ENCODE measurements at regions not wholly inside any gene's neighbourhood (a gene's known extent, or its start where the extent isn't known, plus 50 kb on each side); places are given as distances from the start of the nearest gene placed in this dataset.

GRCh38 chr6:153580776-153581175 is 449.7 kb upstream of the RGS17 start:
- no peaks in the 10 kb centered on the region for H3K27me3 ChIP-seq (replicated peaks)
- H3K36me3 ChIP-seq (replicated peaks) = no peaks in the 10 kb centered on the region
- DNase-seq = no peak
- no peak for TF ChIP-seq CTCF (IDR thresholded peaks at IDR 0.05; ENCODE audit: low read depth, low read length, missing control alignments)
- H3K4me3 ChIP-seq (ENCODE audit: low read depth, low read length) = no peak overlapping the region
- in situ Hi-C loops (cut with HindIII; ENCODE audit: low pct_ligation_motif_present, low sequenced_read_pairs) = no loop called here
- H3K27ac ChIP-seq = no peak overlapping the region

- no peak for TF ChIP-seq CTCF (IDR thresholded peaks at IDR 0.05; ENCODE audit: low read depth, low read length, missing control alignments)
- no peaks in the 10 kb centered on the region for H3K27me3 ChIP-seq (replicated peaks)
- in situ Hi-C loops (cut with HindIII; ENCODE audit: low pct_ligation_motif_present, low sequenced_read_pairs) = no loop called here
- H3K36me3 ChIP-seq (replicated peaks) = no peaks in the 10 kb centered on the region
- no peak for DNase-seq
- no peak overlapping the region for H3K27ac ChIP-seq
- no peak overlapping the region for H3K4me3 ChIP-seq (ENCODE audit: low read depth, low read length)
These were observed 444.4 kb upstream of the RGS17 start for GRCh38 chr6:153575528-153575927.

GRCh38 chr6:153574231-153574630 is 443.1 kb upstream of the RGS17 start:
- in situ Hi-C loops (cut with HindIII; ENCODE audit: low pct_ligation_motif_present, low sequenced_read_pairs) = no loop called here
- H3K27me3 ChIP-seq (replicated peaks) = no peaks in the 10 kb centered on the region

GRCh38 chr6:153572371-153572770 is 441.3 kb upstream of the RGS17 start:
- no peak overlapping the region for H3K27ac ChIP-seq
- DNase-seq = no peak
- in situ Hi-C loops (cut with HindIII; ENCODE audit: low pct_ligation_motif_present, low sequenced_read_pairs) = no loop called here
- TF ChIP-seq CTCF (IDR thresholded peaks at IDR 0.05; ENCODE audit: low read depth, low read length, missing control alignments) = no peak
- no peak overlapping the region for H3K4me3 ChIP-seq (ENCODE audit: low read depth, low read length)
- no peaks in the 10 kb centered on the region for H3K36me3 ChIP-seq (replicated peaks)
- H3K27me3 ChIP-seq (replicated peaks) = no peaks in the 10 kb centered on the region

More at GRCh38 chr6:153574231-153574630, 443.1 kb upstream of the RGS17 start:
- Histone ChIP-seq H3K27ac (no peak overlapping the region), H3K36me3 (replicated peaks) (no peaks in the 10 kb centered on the region), H3K4me3 (ENCODE audit: low read depth, low read length) (no peak overlapping the region)
- TF ChIP-seq CTCF (IDR thresholded peaks at IDR 0.05; ENCODE audit: low read depth, low read length, missing control alignments) = no peak
- DNase-seq = no peak

GRCh38 chr6:153568628-153569027 is 437.5 kb upstream of the RGS17 start:
- Histone ChIP-seq H3K27me3 (replicated peaks) (no peaks in the 10 kb centered on the region), H3K36me3 (replicated peaks) (no peaks in the 10 kb centered on the region), H3K4me3 (ENCODE audit: low read depth, low read length) (no peak overlapping the region), H3K27ac (peak overlapping the region; percentile 52)
- peak; percentile 42 for DNase-seq
- TF ChIP-seq CTCF (IDR thresholded peaks at IDR 0.05; ENCODE audit: low read depth, low read length, missing control alignments) = no peak
- in situ Hi-C loops (cut with HindIII; ENCODE audit: low pct_ligation_motif_present, low sequenced_read_pairs) = no loop called here

- Histone ChIP-seq H3K27ac (no peak overlapping the region), H3K4me3 (ENCODE audit: low read depth, low read length) (no peak overlapping the region), H3K36me3 (replicated peaks) (no peaks in the 10 kb centered on the region), H3K27me3 (replicated peaks) (no peaks in the 10 kb centered on the region)
- no peak for TF ChIP-seq CTCF (IDR thresholded peaks at IDR 0.05; ENCODE audit: low read depth, low read length, missing control alignments)
- in situ Hi-C loops (cut with HindIII; ENCODE audit: low pct_ligation_motif_present, low sequenced_read_pairs) = no loop called here
- peak; percentile 5 for DNase-seq
These were observed 433.7 kb upstream of the RGS17 start for GRCh38 chr6:153564803-153565202.
